Loucy (cell line): ENCODE measurements at regions not wholly inside any gene's neighbourhood (a gene's known extent, or its start where the extent isn't known, plus 50 kb on each side); places are given as distances from the start of the nearest gene placed in this dataset.

Experiments
- CTCF ChIP-seq: fragments of 200-600 bp; sonication (generic); conservative IDR thresholded peaks from 2 replicates; pipeline ENCODE4 v1.5.1; 2014; ENCODE audit warnings: mild to moderate bottlenecking, antibody characterized with exemption, low read length
- EZH2phosphoT487 ChIP-seq: fragments of 200-600 bp; IDR thresholded peaks from 2 replicates; pipeline ENCODE4 v1.6.1; 2018; ENCODE audit warnings: antibody characterized with exemption, mild to moderate bottlenecking, moderate library complexity, borderline replicate concordance

- TF ChIP-seq EZH2phosphoT487 (no peak), CTCF (peak; percentile 27)
These were observed 52.1 kb upstream of the TYRP1 start for GRCh38 chr9:12640866-12641636.
